Ishikawa (cell line): ENCODE measurements at regions not wholly inside any gene's neighbourhood (a gene's known extent, or its start where the extent isn't known, plus 50 kb on each side); places are given as distances from the start of the nearest gene placed in this dataset.

Experiments used
- CEBPB ChIP-seq: IDR thresholded peaks from 2 replicates; pipeline ENCODE4 v1.6.1; 2012
- CREB1 ChIP-seq: IDR thresholded peaks from 2 replicates; pipeline ENCODE4 v1.6.1; 2012; ENCODE audit warnings: low read depth
- EGR1 ChIP-seq: IDR thresholded peaks from 2 replicates; pipeline ENCODE4 v1.6.1; 2012
- EP300 ChIP-seq: IDR thresholded peaks from 2 replicates; pipeline ENCODE4 v1.6.1; 2012; ENCODE audit warnings: borderline replicate concordance
- FOXM1 ChIP-seq: IDR thresholded peaks from 2 replicates; pipeline ENCODE4 v1.6.1; 2012; ENCODE audit warnings: low read depth, borderline replicate concordance
- NFIC ChIP-seq: IDR thresholded peaks from 2 replicates; pipeline ENCODE4 v1.6.1; 2012
- RAD21 ChIP-seq: IDR thresholded peaks from 2 replicates; pipeline ENCODE4 v1.6.1; 2012; ENCODE audit warnings: low read depth
- TAF1 ChIP-seq: IDR thresholded peaks from 2 replicates; pipeline ENCODE4 v1.6.1; 2012; ENCODE audit warnings: low read depth, mild to moderate bottlenecking
- TCF12 ChIP-seq: IDR thresholded peaks from 2 replicates; pipeline ENCODE4 v1.6.1; 2012; ENCODE audit warnings: low read depth
- TEAD4 ChIP-seq: IDR thresholded peaks from 2 replicates; pipeline ENCODE4 v1.6.1; 2012
- YY1 ChIP-seq: IDR thresholded peaks from 2 replicates; pipeline ENCODE4 v1.6.1; 2012; ENCODE audit warnings: low read depth
- ZBTB7A ChIP-seq: IDR thresholded peaks from 2 replicates; pipeline ENCODE4 v1.6.1; 2012; ENCODE audit warnings: low read depth
- TF ChIP-seq, protein P1 (sequence below): IDR thresholded peaks from 2 replicates; pipeline ENCODE4 v1.6.1; 2012; ENCODE audit warnings: low read depth, mild to moderate bottlenecking
- TF ChIP-seq, protein P2 (sequence below): IDR thresholded peaks from 2 replicates; pipeline ENCODE4 v1.6.1; 2012
- TF ChIP-seq, protein P3 (sequence below): IDR thresholded peaks from 2 replicates; pipeline ENCODE4 v1.6.1; 2012

DNA sequence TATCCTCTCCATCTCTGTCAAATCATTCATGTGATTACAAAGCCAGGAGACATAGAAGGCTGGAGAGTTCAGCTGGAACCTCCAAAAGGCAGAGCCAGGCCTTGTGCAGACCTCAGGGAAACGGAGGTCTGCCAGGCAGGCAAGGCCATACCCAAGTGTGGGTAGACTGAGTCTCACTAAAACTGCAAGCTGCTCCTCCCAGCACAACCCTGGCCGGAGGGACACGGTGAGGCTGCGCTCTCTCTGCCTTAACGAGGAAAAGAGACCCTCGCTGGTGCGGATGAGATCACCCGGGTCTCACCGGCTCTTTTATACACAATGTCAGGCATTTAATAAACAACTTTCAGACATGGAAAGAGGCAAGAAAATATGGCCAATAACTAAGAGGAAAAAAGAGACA lies 66.1 kb upstream of the INPP5A start:
- no peak for TF ChIP-seq TAF1
- TF ChIP-seq TEAD4 = no peak
- TF ChIP-seq CEBPB = no peak
- no peak for TF ChIP-seq YY1
- TF ChIP-seq, protein P1, sequence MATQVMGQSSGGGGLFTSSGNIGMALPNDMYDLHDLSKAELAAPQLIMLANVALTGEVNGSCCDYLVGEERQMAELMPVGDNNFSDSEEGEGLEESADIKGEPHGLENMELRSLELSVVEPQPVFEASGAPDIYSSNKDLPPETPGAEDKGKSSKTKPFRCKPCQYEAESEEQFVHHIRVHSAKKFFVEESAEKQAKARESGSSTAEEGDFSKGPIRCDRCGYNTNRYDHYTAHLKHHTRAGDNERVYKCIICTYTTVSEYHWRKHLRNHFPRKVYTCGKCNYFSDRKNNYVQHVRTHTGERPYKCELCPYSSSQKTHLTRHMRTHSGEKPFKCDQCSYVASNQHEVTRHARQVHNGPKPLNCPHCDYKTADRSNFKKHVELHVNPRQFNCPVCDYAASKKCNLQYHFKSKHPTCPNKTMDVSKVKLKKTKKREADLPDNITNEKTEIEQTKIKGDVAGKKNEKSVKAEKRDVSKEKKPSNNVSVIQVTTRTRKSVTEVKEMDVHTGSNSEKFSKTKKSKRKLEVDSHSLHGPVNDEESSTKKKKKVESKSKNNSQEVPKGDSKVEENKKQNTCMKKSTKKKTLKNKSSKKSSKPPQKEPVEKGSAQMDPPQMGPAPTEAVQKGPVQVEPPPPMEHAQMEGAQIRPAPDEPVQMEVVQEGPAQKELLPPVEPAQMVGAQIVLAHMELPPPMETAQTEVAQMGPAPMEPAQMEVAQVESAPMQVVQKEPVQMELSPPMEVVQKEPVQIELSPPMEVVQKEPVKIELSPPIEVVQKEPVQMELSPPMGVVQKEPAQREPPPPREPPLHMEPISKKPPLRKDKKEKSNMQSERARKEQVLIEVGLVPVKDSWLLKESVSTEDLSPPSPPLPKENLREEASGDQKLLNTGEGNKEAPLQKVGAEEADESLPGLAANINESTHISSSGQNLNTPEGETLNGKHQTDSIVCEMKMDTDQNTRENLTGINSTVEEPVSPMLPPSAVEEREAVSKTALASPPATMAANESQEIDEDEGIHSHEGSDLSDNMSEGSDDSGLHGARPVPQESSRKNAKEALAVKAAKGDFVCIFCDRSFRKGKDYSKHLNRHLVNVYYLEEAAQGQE = no peak
- no peak for TF ChIP-seq RAD21
- no peak for TF ChIP-seq EP300
- no peak for TF ChIP-seq ZBTB7A
- no peak for TF ChIP-seq CREB1
- TF ChIP-seq, protein P2, sequence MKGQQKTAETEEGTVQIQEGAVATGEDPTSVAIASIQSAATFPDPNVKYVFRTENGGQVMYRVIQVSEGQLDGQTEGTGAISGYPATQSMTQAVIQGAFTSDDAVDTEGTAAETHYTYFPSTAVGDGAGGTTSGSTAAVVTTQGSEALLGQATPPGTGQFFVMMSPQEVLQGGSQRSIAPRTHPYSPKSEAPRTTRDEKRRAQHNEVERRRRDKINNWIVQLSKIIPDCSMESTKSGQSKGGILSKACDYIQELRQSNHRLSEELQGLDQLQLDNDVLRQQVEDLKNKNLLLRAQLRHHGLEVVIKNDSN = no peak
- TF ChIP-seq EGR1 = no peak
- TF ChIP-seq TCF12 = no peak
- no peak for TF ChIP-seq FOXM1
- TF ChIP-seq, protein P3, sequence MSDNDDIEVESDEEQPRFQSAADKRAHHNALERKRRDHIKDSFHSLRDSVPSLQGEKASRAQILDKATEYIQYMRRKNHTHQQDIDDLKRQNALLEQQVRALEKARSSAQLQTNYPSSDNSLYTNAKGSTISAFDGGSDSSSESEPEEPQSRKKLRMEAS = no peak
- TF ChIP-seq NFIC = no peak

DNA sequence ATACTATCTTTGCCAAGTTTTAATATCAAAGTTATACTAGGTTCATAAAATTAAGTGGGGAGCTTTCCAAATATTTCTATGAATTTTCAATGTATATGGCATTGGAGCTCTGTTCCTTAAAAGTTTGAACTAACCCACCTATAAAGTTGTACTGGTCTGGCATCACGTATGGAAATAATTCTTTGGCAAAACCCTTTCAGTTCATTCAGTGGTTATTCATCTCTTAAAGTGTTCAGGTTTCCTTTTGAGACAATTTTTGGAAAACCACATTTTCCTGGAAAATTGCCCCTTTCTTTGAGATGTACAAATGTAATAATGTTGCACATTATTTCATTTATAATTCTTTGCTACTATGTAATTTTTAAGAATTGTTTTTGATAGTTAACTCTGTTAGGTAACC lies 62.5 kb upstream of the INPP5A start:
- TF ChIP-seq FOXM1 = no peak
- TF ChIP-seq YY1 = no peak
- no peak for TF ChIP-seq CREB1
- TF ChIP-seq TAF1 = no peak
- no peak for TF ChIP-seq EP300
- no peak for TF ChIP-seq TCF12
- no peak for TF ChIP-seq CEBPB
- TF ChIP-seq, protein P3 = no peak
- TF ChIP-seq, protein P1 = no peak
- TF ChIP-seq, protein P2 = no peak
- no peak for TF ChIP-seq NFIC
- TF ChIP-seq TEAD4 = no peak
- TF ChIP-seq EGR1 = no peak
- no peak for TF ChIP-seq ZBTB7A
- no peak for TF ChIP-seq RAD21

DNA sequence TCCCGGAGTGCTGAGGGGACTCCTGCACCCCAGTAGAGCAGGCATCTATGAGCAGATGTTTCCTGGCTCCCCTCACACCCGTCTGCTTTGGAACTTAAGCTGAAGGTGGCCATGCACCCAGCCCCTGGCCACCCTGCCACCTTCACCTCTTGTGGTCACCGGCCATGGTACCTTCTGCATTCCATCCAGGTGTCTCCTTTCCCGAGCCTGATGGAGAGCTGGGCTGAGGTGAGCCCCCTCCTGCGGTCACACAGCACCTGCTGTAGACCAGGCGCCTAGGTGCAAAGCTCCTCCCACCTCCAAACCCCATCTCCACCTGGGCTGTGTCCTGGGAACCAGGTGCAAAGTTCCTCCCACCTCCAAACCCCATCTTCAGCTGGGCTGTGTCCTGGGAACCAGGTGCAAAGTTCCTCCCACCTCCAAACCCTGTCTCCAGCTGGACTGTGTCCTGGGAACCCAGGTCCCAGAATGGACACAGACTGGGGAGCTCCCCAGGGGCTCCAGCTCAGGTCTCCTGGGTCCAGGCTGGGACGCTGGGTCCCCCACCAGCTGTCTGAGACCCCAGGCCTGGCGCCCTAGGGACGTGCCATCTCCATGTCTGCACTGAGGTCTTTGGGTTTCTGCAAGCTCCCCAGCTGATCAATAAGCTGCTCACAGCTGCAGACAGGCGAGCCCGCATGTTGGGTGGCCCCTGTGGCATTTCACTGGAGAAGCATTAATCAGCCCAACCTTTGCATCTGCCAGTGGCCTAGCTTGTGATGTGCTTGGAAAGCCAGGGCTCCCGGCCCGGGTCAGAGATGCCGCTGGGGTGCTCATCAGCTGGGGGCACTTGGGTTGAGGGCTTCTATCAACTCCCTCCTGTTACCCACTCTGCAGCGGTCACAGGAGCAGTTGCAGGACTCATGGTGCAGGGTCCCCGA lies 61.2 kb upstream of the INPP5A start:
- TF ChIP-seq, protein P2 = no peak

DNA sequence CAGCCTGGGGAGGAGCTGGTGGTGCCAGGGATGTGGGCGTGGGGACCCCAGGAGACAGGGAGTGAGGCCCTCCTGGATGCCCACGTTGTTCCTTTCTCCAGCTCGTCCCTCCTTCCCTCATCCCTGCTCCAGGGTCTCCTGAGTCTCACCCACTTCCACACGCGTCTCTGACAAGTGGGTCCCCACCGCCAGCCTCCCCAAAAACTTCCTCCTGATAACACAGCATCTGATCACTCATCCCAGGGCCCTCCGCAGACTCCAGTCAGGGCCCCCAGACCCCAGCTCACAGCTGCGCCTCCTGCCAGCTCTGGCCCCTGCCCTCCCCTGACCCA lies 60.6 kb upstream of the INPP5A start:
- TF ChIP-seq TEAD4 (no peak), TCF12 (no peak), TAF1 (no peak), CEBPB (no peak), ZBTB7A (no peak)
- TF ChIP-seq, protein P2 = no peak
- TF ChIP-seq, protein P1 = no peak
